GM21423 (cell line): ENCODE measurements at regions not wholly inside any gene's neighbourhood (a gene's known extent, or its start where the extent isn't known, plus 50 kb on each side); places are given as distances from the start of the nearest gene placed in this dataset.

Source experiments
- ATAC-seq: cut with Tn5 transposase; IDR thresholded peaks from one replicate; pipeline ENCODE4 v1.9.1; 2021; ENCODE audit warnings: mild to moderate bottlenecking, moderate library complexity; ENCODE audit not compliant: unreplicated experiment

- no peak for ATAC-seq
Measured at GRCh38 chr15:66927201-66928077, 138.0 kb upstream of the SMAD3 start.

DNA sequence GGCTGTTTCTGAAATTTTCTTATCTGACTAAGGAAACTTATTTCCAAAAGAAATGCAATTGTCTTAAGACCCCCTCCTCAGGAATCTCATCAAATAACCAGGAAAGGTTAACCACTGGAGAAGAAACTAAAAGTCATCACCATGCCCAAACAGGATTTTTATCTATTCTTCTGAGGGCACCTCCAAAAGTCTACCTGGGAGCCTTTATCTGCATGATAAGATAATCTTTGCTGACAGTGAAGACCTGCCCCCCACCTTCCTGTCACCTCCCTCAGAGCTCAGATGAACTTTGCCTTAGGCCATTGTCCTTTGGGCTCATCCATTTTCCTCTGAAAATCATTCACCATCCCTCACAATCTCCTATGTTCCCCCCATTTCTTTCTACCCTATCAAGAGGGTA is 137.3 kb upstream of the SMAD3 start:
- ATAC-seq: no peak

GRCh38 chr15:66928784-66929183 is 136.6 kb upstream of the SMAD3 start:
- ATAC-seq: no peak

GRCh38 chr15:66929843-66930402 is 135.5 kb upstream of the SMAD3 start:
- ATAC-seq: no peak

GRCh38 chr15:66931768-66932633 is 133.4 kb upstream of the SMAD3 start:
- ATAC-seq: no peak

DNA sequence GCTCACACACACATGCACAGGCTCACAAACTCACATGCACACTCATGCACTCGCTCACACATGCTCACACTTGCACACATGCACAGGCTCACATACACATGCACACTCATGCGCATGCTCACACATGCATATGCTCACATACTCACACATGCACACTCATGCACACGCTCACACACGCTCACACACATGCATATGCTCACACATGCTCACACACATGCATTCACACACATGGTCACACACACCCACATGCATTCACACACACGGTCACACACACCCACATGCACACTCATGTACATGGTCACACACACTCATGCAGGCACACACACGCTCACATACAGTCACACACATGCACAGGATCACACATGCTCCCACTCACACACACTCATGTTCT is 132.8 kb upstream of the SMAD3 start:
- no peak for ATAC-seq

- no peak for ATAC-seq
Measured at GRCh38 chr15:66933932-66934867, 131.2 kb upstream of the SMAD3 start.

DNA sequence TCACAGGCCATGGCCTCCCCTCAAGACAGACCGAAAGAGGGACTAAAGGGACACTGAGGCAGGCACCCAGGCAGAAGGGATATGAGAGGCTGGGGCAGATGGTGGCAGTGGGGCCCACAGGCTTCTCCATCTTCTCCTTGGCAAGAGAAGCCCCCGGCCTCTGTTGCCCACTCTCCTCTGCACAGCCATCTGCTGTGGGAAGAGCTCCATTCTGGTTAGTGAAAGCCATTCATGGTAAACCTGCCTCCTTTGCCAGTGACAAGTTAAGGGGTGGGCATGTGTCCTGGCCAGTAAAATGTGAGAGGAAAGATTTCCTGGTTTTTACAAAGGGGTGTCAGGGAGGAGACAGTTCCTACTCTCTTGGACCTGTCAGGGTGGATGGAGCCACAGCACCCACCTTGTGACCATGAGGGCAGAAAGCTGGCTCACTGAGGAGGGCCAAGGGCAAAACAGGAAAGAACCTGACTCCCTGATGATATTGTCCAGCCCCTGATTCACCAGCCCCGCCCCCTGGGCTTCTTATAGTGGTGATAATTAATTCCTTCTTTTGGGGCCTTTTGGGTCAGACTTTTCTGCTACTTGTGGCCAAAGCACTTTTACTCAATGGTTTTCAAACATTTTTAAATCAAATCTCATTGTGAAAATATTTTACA is 130.4 kb upstream of the SMAD3 start:
- no peak for ATAC-seq

DNA sequence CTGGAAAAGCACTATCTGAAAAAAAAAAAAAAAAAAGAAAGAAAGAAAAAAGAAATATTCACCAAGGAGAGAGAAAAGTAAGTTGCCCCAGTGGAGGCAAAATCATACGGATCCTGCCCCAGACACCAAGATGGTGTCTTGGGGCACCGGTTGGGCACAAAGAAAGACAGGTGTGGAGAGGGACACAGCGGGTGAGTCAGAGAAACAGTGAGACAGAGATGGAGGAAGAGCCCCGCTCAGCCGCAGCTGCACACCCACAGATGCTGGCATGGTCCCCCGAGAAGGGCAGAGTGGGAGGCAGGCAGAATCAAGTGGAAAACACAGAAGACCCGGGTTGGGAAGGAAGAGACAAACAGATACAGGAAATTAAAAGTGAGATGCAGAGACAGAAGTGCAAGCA is 129.7 kb upstream of the SMAD3 start:
- no peak for ATAC-seq

DNA sequence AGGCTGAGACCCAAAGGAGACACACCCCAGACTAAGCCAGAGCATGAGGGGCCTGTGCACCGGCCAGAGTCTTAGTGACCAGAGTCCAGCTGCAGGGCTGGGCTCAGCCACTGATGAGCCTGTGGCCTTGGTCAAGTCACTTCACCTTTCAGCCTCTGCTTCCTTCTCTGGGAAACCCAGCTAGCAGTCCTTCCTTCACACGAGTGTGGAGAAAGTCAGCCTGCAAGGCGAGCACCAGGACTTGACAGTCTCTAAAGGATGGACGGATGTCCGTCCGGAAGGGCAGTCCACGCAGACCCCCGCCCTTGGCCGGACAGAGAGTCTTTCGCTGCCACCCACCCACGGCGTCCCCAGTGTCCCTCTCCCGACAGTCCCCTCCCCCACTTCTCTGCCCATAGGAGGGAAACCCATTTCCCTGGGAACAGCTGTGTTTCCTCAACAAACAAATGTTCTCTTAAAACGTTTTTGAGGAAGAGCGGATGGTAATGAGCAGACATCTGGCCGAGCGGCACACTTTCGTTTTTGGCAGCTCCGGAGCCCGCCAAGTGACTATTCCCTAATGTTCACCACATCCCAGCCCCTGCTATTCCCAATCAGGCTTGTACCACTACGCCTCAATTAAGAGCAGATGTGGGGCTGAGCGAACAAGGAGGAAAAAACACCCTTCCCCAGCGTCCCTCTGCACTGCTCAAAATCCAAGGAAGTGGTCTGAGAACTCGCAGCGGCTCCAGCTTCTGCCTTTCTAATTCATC is 129.1 kb upstream of the SMAD3 start:
- no peak for ATAC-seq

- no peak for ATAC-seq
Measured at GRCh38 chr15:66936861-66937582, 128.4 kb upstream of the SMAD3 start.

DNA sequence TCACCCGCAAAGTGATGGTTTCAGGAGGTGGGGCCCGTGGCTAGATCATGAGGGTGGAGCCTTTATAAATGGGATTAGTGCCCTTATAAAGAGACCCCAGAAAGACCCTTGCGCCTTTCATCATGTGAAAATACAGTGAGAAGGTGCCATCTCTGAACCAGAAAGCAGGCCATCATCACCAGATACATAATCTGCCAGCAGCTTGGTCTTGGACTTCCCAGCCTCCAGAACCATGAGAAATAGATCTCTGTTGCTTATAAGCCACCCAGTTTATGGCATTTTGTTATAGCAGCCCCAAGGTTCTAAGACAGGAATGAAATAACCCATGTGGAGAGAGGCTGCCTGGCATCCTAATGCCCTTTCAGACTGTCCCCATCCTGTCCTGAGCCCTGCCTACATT is 127.8 kb upstream of the SMAD3 start:
- ATAC-seq: no peak

GRCh38 chr15:66938114-66938830 is 127.1 kb upstream of the SMAD3 start:
- no peak for ATAC-seq

GRCh38 chr15:66939016-66939415 is 126.4 kb upstream of the SMAD3 start:
- ATAC-seq: no peak

GRCh38 chr15:66939451-66940023 is 125.9 kb upstream of the SMAD3 start:
- no peak for ATAC-seq

DNA sequence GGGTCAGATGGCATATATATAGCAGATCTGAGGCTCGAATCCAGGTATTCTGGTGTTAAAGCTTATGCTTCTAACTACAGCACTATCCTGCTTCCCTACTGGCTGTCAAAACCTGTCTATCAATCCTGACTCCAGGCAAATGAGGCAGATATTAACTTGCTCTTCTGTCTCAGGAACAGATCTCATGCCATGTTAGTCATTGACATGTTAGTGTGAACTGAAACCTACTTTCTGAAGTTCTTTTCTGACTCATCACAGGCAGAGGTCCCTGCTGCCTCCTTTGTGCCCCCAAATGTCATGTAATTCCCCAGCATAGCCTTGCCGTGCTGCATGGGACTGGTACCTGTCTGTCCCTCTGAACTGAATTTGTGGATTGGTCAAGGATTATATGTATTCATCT is 125.0 kb upstream of the SMAD3 start:
- ATAC-seq: no peak

DNA sequence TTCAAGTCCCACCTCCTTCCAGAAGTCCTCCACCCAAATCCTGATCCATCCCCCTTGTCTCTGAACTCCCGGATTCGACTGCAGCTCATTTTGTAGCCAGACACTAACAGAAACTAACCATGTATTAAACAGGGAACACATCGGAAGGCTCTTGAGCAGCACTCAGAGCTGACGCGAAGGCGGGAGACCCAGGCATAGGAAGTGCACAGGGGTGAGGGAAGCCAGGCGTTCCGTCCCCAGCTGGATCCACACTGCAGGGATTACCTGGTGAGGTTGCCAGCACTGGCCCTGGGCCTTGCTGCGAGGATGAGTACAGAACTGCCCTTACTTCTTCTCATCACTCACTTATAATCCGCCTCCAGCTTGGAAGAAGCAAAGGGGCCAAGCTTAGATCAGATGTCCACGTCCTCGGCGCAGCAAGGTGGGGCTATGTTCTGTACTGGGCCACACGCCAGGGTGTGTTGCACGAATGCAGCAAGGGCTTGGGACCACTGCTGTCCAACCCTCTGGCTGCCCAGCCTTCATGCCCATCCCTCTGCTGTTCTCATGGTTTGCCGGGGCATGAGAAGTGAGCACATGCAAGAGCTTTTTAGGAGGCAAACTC is 124.2 kb upstream of the SMAD3 start:
- ATAC-seq: no peak
